Endothelial cell of umbilical vein (primary cell): ENCODE measurements at regions not wholly inside any gene's neighbourhood (a gene's known extent, or its start where the extent isn't known, plus 50 kb on each side); places are given as distances from the start of the nearest gene placed in this dataset.

Source experiments
- BruUV-seq: library from RNA; stranded (reverse); fragments of 400-500 nt; replicated peaks from 2 replicates; lab custom pipeline; 2021; lab: Mats Ljungman, UMichigan
- CTCF ChIA-PET: fragments of 300-600, 350-600 bp; sonication (Branson Sonifier 250); formaldehyde crosslinking; loops from one replicate; lab custom pipeline; 2021; ENCODE audit warnings: antibody characterized with exemption, inconsistent platforms; lab: Charles Lee
- POLR2A ChIA-PET: fragments of 300-600, 350-600 bp; sonication (Branson Sonifier 250); formaldehyde crosslinking; loops from one replicate; lab custom pipeline; 2021; ENCODE audit warnings: antibody characterized with exemption, inconsistent platforms; lab: Charles Lee
- DNase-seq: peaks from one replicate; pipeline ENCODE4 v3.0.0-alpha.2; 2011; ENCODE audit warnings: low read depth, low spot score
- FAIRE-seq: peaks from 2 replicates; lab custom pipeline; 2011; peaks lifted over from hg19 to GRCh38; lab: Jason Lieb, UNC
- H2AFZ ChIP-seq: 2 replicates; pipeline ENCODE4 v1.6.0; 2012; ENCODE audit warnings: low read depth, low read length, control low read depth, inconsistent platforms
- H3K27ac ChIP-seq: 2 replicates; pipeline ENCODE4 v1.5.1; 2011; ENCODE audit warnings: low read depth, mild to moderate bottlenecking, control low read depth, low read length, moderate library complexity; ENCODE audit not compliant: insufficient read depth
- H3K27me3 ChIP-seq, 2 experiments: 2 replicates each; pipeline versions ENCODE4 v1.6.0 to v1.6.1; 2011; ENCODE audit warnings: low read length in 2 of 2, mixed read lengths in 1 of 2; ENCODE audit not compliant: control insufficient read depth in 2 of 2, insufficient read depth in 2 of 2
- H3K36me3 ChIP-seq, 2 experiments: 2 replicates in 1 of 2; 3 replicates in 1 of 2; pipeline ENCODE4 v1.5.1; 2011; ENCODE audit warnings: low read length in 2 of 2, mild to moderate bottlenecking in 1 of 2, moderate library complexity in 1 of 2; ENCODE audit not compliant: control insufficient read depth in 2 of 2, insufficient read depth in 2 of 2; ENCODE audit errors: extremely low read depth in 1 of 2
- H3K4me1 ChIP-seq: 3 replicates; pipeline ENCODE4 v1.5.1; 2011; ENCODE audit warnings: mild to moderate bottlenecking, low read length; ENCODE audit not compliant: control insufficient read depth, insufficient read depth; ENCODE audit errors: extremely low read depth
- H3K4me2 ChIP-seq: 2 replicates; pipeline ENCODE4 v1.6.1; 2011; ENCODE audit warnings: low read length, control low read depth, mixed read lengths; ENCODE audit not compliant: insufficient read depth
- H3K4me3 ChIP-seq, 3 experiments: fragments of 200-600 bp in 1 of 3; sonication (generic), shearing (Covaris generic) in 1 of 3; replicated peaks in 1 of 3; 2 replicates each; pipeline ENCODE4 v1.5.1; 2011 to 2016; ENCODE audit warnings: control low read depth in 3 of 3, low read length in 3 of 3, mild to moderate bottlenecking in 2 of 3, inconsistent platforms in 1 of 3, low read depth in 1 of 3, moderate library complexity in 1 of 3; ENCODE audit not compliant: insufficient read depth in 1 of 3
- H3K79me2 ChIP-seq: 2 replicates; pipeline ENCODE4 v1.6.0; 2012; ENCODE audit warnings: low read length, inconsistent platforms; ENCODE audit not compliant: control insufficient read depth, insufficient read depth
- H3K9ac ChIP-seq: replicated peaks from 2 replicates; pipeline ENCODE3; 2011; ENCODE audit warnings: low read length, control low read depth; ENCODE audit not compliant: insufficient read depth; ENCODE audit errors: extremely low read depth
- H3K9me1 ChIP-seq: replicated peaks from 3 replicates; pipeline ENCODE4 v1.6.0; 2011; ENCODE audit warnings: mild to moderate bottlenecking, low read length; ENCODE audit not compliant: control insufficient read depth, insufficient read depth; ENCODE audit errors: extremely low read depth
- H3K9me3 ChIP-seq: replicated peaks from 2 replicates; pipeline ENCODE4 v1.5.1; 2012; ENCODE audit warnings: low read length, inconsistent platforms; ENCODE audit not compliant: control insufficient read depth, insufficient read depth
- H4K20me1 ChIP-seq: replicated peaks from 2 replicates; pipeline ENCODE3; 2011; ENCODE audit warnings: mild to moderate bottlenecking, low read length; ENCODE audit not compliant: control insufficient read depth, insufficient read depth; ENCODE audit errors: extremely low read depth
- CTCF ChIP-seq, 2 donors: IDR thresholded peaks; 1 replicate in 1 of 2; 2 replicates in 1 of 2; pipeline ENCODE4 v1.5.1; 2011; ENCODE audit warnings: low read length in 2 of 2, mild to moderate bottlenecking in 2 of 2, moderate library complexity in 2 of 2, control low read depth in 1 of 2, inconsistent platforms in 1 of 2, low read depth in 1 of 2; ENCODE audit not compliant: insufficient read depth in 1 of 2; ENCODE audit errors: extremely low read depth in 1 of 2
- EZH2 ChIP-seq: IDR thresholded peaks from 2 replicates; pipeline ENCODE4 v1.6.1; 2012; ENCODE audit warnings: borderline replicate concordance, low read depth, mild to moderate bottlenecking, moderate library complexity, low read length, inconsistent platforms; ENCODE audit not compliant: severe bottlenecking
- FOS ChIP-seq: IDR thresholded peaks from 2 replicates; pipeline ENCODE4 v1.6.1; 2011; ENCODE audit warnings: mild to moderate bottlenecking, low read length, moderate library complexity, borderline replicate concordance; ENCODE audit not compliant: insufficient read depth
- GATA2 ChIP-seq: IDR thresholded peaks from 2 replicates; pipeline ENCODE4 v1.7.0; 2011; ENCODE audit warnings: low read depth, mild to moderate bottlenecking, moderate library complexity, mixed read lengths, low read length; ENCODE audit not compliant: insufficient read length, insufficient read depth
- JUN ChIP-seq: IDR thresholded peaks from 2 replicates; pipeline ENCODE4 v1.6.1; 2011; ENCODE audit warnings: borderline replicate concordance, low read depth; ENCODE audit not compliant: insufficient read length, insufficient read depth
- MAX ChIP-seq: IDR thresholded peaks from 2 replicates; pipeline ENCODE4 v1.6.1; 2011; ENCODE audit not compliant: insufficient read depth, insufficient read length
- MYC ChIP-seq: IDR thresholded peaks from one replicate; pipeline ENCODE4 v1.6.1; 2011; ENCODE audit warnings: mild to moderate bottlenecking, low read depth, low read length
- POLR2A ChIP-seq: IDR thresholded peaks from 2 replicates; pipeline ENCODE4 v1.6.1; 2012; ENCODE audit warnings: low read depth, mild to moderate bottlenecking, control low read depth, low read length
- POLR2AphosphoS5 ChIP-seq: IDR thresholded peaks from 2 replicates; pipeline ENCODE4 v1.6.1; 2012; ENCODE audit warnings: low read depth, mild to moderate bottlenecking, control low read depth, low read length, moderate library complexity; ENCODE audit not compliant: insufficient read depth
- dilution Hi-C: fragments of 300-500 bp; cut with MboI; formaldehyde crosslinking; loops from one replicate; pipeline ENCODE4 v1.15.0; 2019; ENCODE audit warnings: low sequenced_read_pairs; ENCODE audit not compliant: extremely low pct_ligation_motif_present
- intact Hi-C: fragments of 100-400 bp; cut with micrococcal nuclease; formaldehyde crosslinking; loops from one replicate; pipeline ENCODE4 v1.10.0; 2022

GRCh38 chr9:89808756-89809181 is 204.0 kb downstream of the GADD45G start:
- Histone ChIP-seq H3K9me1 (no peaks in the 10 kb centered on the region), H3K4me3 (no peak overlapping the region), H3K9ac (peak overlapping the region; percentile 6), H3K27ac (peak overlapping the region; percentile 64), H3K79me2 (no peaks in the 10 kb centered on the region), H3K4me1 (peaks cover 41% of the 10 kb centered on the region), H2AFZ (peak overlapping the region; percentile 8), H3K4me2 (no peak overlapping the region), H3K9me3 (no peaks in the 10 kb centered on the region), H3K36me3 (no peaks in the 10 kb centered on the region), H4K20me1 (no peaks in the 10 kb centered on the region), H3K27me3 (no peaks in the 10 kb centered on the region)
- peak; percentile 74 for DNase-seq
- CTCF ChIA-PET: no interaction called here
- dilution Hi-C loops: no loop called here
- intact Hi-C loops: loop anchor here (5.0 kb wide), 1 partner anchor 146 kb away; no protein-coding TSS in a partner anchor
- BruUV-seq: no TSS peak
- FAIRE-seq: peak; percentile 88
- POLR2A ChIA-PET: interaction anchor here (0.6 kb wide), 1 partner anchor 129 kb away, joined by 3 read pairs; no protein-coding TSS in a partner anchor
- TF ChIP-seq JUN (peak; percentile 63), CTCF (IDR thresholded peaks at IDR 0.05; ENCODE audit: extremely low read depth in 1 of 2, insufficient read depth in 1 of 2, low read depth in 1 of 2, low read length in 2 of 2) (no peak), POLR2AphosphoS5 (peak; percentile 47)

- TF ChIP-seq FOS (no peak), EZH2 (no peak), CTCF (IDR thresholded peaks at IDR 0.05; ENCODE audit: extremely low read depth in 1 of 2, insufficient read depth in 1 of 2, low read depth in 1 of 2, low read length in 2 of 2) (no peak), POLR2AphosphoS5 (no peak), JUN (no peak), POLR2A (no peak), GATA2 (no peak), MAX (no peak), MYC (no peak)
- H3K79me2 ChIP-seq: no peaks in the 10 kb centered on the region
- H3K9me3 ChIP-seq: no peaks in the 10 kb centered on the region
- no peak overlapping the region for H3K9ac ChIP-seq
- CTCF ChIA-PET: interaction anchor here (1.8 kb wide), 1 partner anchor 208 kb away, joined by 5 read pairs; no protein-coding TSS in a partner anchor
- H4K20me1 ChIP-seq: no peaks in the 10 kb centered on the region
- intact Hi-C loops: loop anchor here (10.0 kb wide), 1 partner anchor 496 kb away; the partner anchor contains the start of genes CKS2 and SECISBP2
- no peaks in the 10 kb centered on the region for H3K36me3 ChIP-seq
- no peak for FAIRE-seq
- no peak overlapping the region for H2AFZ ChIP-seq
- no peak overlapping the region for H3K27ac ChIP-seq
- POLR2A ChIA-PET: no interaction called here
- H3K4me2 ChIP-seq: no peak overlapping the region
- no peaks in the 10 kb centered on the region for H3K9me1 ChIP-seq
- no peaks in the 10 kb centered on the region for H3K27me3 ChIP-seq
- dilution Hi-C loops: no loop called here
- H3K4me3 ChIP-seq: no peak overlapping the region
- no TSS peak for BruUV-seq
- peaks cover 56% of the 10 kb centered on the region for H3K4me1 ChIP-seq
- DNase-seq: no peak
These were observed 205.6 kb downstream of the GADD45G start for GRCh38 chr9:89810431-89810830.
